HuH-7.5 (cell line): ENCODE measurements at regions not wholly inside any gene's neighbourhood (a gene's known extent, or its start where the extent isn't known, plus 50 kb on each side); places are given as distances from the start of the nearest gene placed in this dataset.

ENCODE experiments used
- DNase-seq: peaks from one replicate; pipeline ENCODE4 v3.0.0; 2011; ENCODE audit warnings: low spot score

- DNase-seq: peak; percentile 49
Observed at GRCh38 chr12:19710811-19711793, 271.8 kb downstream of the AEBP2 start.

GRCh38 chr12:19712041-19712440, 272.7 kb downstream of the AEBP2 start:
- no peak for DNase-seq

GRCh38 chr12:19718401-19718800, 279.1 kb downstream of the AEBP2 start:
- no peak for DNase-seq

- no peak for DNase-seq
Observed at GRCh38 chr12:19719672-19720071, 280.4 kb downstream of the AEBP2 start.

- no peak for DNase-seq
Observed at GRCh38 chr12:19726122-19726521, 286.8 kb downstream of the AEBP2 start.

- DNase-seq: no peak
Observed at GRCh38 chr12:19726592-19726991, 287.3 kb downstream of the AEBP2 start.

- no peak for DNase-seq
Observed at GRCh38 chr12:19737019-19737418, 297.7 kb downstream of the AEBP2 start.

GRCh38 chr12:19739195-19739776, 300.0 kb downstream of the AEBP2 start:
- peak; percentile 58 for DNase-seq

- DNase-seq: no peak
Observed at GRCh38 chr12:19740472-19741131, 301.3 kb downstream of the AEBP2 start.

GRCh38 chr12:19741132-19741489, 301.8 kb downstream of the AEBP2 start:
- no peak for DNase-seq

- DNase-seq: no peak
Observed at GRCh38 chr12:19744705-19745218, 305.5 kb downstream of the AEBP2 start.

GRCh38 chr12:19746471-19746870, 307.2 kb downstream of the AEBP2 start:
- no peak for DNase-seq

- no peak for DNase-seq
Observed at GRCh38 chr12:19749906-19750574, 310.7 kb downstream of the AEBP2 start.

- no peak for DNase-seq
Observed at GRCh38 chr12:19751078-19751477, 311.8 kb downstream of the AEBP2 start.

GRCh38 chr12:19752712-19753111, 313.4 kb downstream of the AEBP2 start:
- no peak for DNase-seq

- no peak for DNase-seq
Observed at GRCh38 chr12:19755136-19755535, 315.8 kb downstream of the AEBP2 start.

- DNase-seq: no peak
Observed at GRCh38 chr12:19757317-19757877, 318.1 kb downstream of the AEBP2 start.

GRCh38 chr12:19759227-19759626, 319.9 kb downstream of the AEBP2 start:
- no peak for DNase-seq

GRCh38 chr12:19760611-19761010, 321.3 kb downstream of the AEBP2 start:
- no peak for DNase-seq

- no peak for DNase-seq
Observed at GRCh38 chr12:19761463-19761862, 322.2 kb downstream of the AEBP2 start.

GRCh38 chr12:19763488-19763887, 324.2 kb downstream of the AEBP2 start:
- no peak for DNase-seq

- DNase-seq: no peak
Observed at GRCh38 chr12:19764408-19764807, 325.1 kb downstream of the AEBP2 start.
